Natural killer cell (primary cell): ENCODE measurements at regions not wholly inside any gene's neighbourhood (a gene's known extent, or its start where the extent isn't known, plus 50 kb on each side); places are given as distances from the start of the nearest gene placed in this dataset.
A peak's percentile ranks its signal among the peaks of the same experiment; 100 is the strongest.

ENCODE experiments used
- ATAC-seq, 3 donors: fragments of 150-1000 bp in 2 of 3; fragments of 200-7000 bp in 1 of 3; cut with Tn5 transposase; 1 replicate in 1 of 3; 2 replicates in 2 of 3; pipeline ENCODE4 v1.10.0; 2021; ENCODE audit warnings: mild to moderate bottlenecking in 2 of 3, moderate library complexity in 2 of 3
- DNase-seq, 2 donors: peaks; one replicate each; pipeline versions ENCODE4 v3.0.0 to v3.0.0-alpha.2; 2013 to 2021; ENCODE audit warnings: mixed read lengths in 1 of 2
- H3K27ac ChIP-seq: one replicate; pipeline ENCODE4 v1.5.1; 2013; ENCODE audit warnings: mild to moderate bottlenecking, low read length
- H3K27me3 ChIP-seq: one replicate; pipeline ENCODE4 v1.6.1; 2013; ENCODE audit warnings: low read length; ENCODE audit not compliant: control insufficient read depth, insufficient read depth
- H3K36me3 ChIP-seq: one replicate; pipeline ENCODE4 v1.6.1; 2013; ENCODE audit warnings: low read length; ENCODE audit not compliant: control insufficient read depth, insufficient read depth
- H3K4me1 ChIP-seq: one replicate; pipeline ENCODE4 v1.6.1; 2013; ENCODE audit warnings: low read length; ENCODE audit not compliant: control insufficient read depth, insufficient read depth
- H3K4me3 ChIP-seq: one replicate; pipeline ENCODE4 v1.5.1; 2013; ENCODE audit warnings: low read length
- H3K9me3 ChIP-seq: one replicate; pipeline ENCODE4 v1.6.1; 2013; ENCODE audit warnings: low read length; ENCODE audit not compliant: control insufficient read depth, insufficient read depth
- H3K27ac Mint-ChIP-seq, 2 donors: one replicate each; pipeline ENCODE4 v1.8.0; 2022; ENCODE audit warnings: mild to moderate bottlenecking in 2 of 2, mixed read lengths in 2 of 2, moderate library complexity in 1 of 2
- H3K27me3 Mint-ChIP-seq, 2 donors: one replicate each; pipeline ENCODE4 v1.8.0; 2022; ENCODE audit warnings: low read depth in 2 of 2, mixed read lengths in 2 of 2
- H3K36me3 Mint-ChIP-seq: one replicate; pipeline ENCODE4 v1.8.0; 2022; ENCODE audit warnings: mixed read lengths
- H3K4me1 Mint-ChIP-seq, 2 donors: one replicate each; pipeline ENCODE4 v1.8.0; 2022; ENCODE audit warnings: mixed read lengths in 2 of 2
- H3K4me3 Mint-ChIP-seq: one replicate; pipeline ENCODE4 v1.8.0; 2022; ENCODE audit warnings: mild to moderate bottlenecking, moderate library complexity, mixed read lengths
- H3K9me3 Mint-ChIP-seq, 2 donors: one replicate each; pipeline ENCODE4 v1.8.0; 2022; ENCODE audit warnings: mixed read lengths in 2 of 2
- WGBS: methylation state at CpG from one replicate; pipeline ENCODE4 v1.1.7; 2013; ENCODE audit warnings: missing lambda C conversion rate; ENCODE audit not compliant: insufficient coverage; 5-methylcytosine and 5-hydroxymethylcytosine counted together
- intact Hi-C: fragments of 100-400 bp; cut with micrococcal nuclease; formaldehyde crosslinking; loops from one replicate; pipeline ENCODE4 v1.14.2; 2022
- TF ChIP-seq, protein P1 (sequence below): fragments of 200-600 bp; IDR thresholded peaks from one replicate; pipeline ENCODE4 v1.8.0; 2022; ENCODE audit warnings: antibody characterized with exemption

DNA sequence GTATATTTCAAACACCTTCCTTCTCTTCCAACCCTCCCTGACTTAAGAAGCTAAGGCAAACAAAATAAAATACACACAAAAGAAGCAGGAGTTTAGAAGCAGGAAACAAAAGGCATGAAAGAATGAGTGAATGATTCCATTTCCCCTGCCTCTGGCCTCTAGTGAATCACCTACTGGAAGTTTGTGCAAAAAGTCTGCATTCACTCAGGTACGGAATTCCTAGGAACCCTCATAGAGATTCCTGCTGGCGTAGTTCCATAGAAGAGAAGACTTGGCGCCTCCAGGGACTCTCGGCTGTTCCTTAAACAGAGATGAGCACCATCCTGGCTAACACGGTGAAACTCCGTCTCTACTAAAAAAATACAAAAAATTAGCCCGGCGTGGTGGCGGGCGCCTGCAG lies 125.9 kb upstream of the TBL1X start:
- Histone ChIP-seq H3K27me3 (no peaks in the 10 kb centered on the region), H3K36me3 (no peaks in the 10 kb centered on the region), H3K9me3 (no peaks in the 10 kb centered on the region), H3K27ac (no peak overlapping the region), H3K4me3 (no peak overlapping the region), H3K4me1 (peaks cover 33% of the 10 kb centered on the region)
- Mint-ChIP-seq H3K27me3 (peaks cover 0 to 8% of the 10 kb centered on the region in 2 donors), H3K4me1 (peaks cover 36 to 40% of the 10 kb centered on the region in 2 donors), H3K36me3 (no peaks in the 10 kb centered on the region), H3K4me3 (peak overlapping the region; percentile 17), H3K9me3 (no peaks in the 10 kb centered on the region), H3K27ac (peak overlapping the region in 1 of 2 donors; percentile 33)
- 95% methylated on average over 4 of the region's 10 CpGs for WGBS
- TF ChIP-seq, protein P1, sequence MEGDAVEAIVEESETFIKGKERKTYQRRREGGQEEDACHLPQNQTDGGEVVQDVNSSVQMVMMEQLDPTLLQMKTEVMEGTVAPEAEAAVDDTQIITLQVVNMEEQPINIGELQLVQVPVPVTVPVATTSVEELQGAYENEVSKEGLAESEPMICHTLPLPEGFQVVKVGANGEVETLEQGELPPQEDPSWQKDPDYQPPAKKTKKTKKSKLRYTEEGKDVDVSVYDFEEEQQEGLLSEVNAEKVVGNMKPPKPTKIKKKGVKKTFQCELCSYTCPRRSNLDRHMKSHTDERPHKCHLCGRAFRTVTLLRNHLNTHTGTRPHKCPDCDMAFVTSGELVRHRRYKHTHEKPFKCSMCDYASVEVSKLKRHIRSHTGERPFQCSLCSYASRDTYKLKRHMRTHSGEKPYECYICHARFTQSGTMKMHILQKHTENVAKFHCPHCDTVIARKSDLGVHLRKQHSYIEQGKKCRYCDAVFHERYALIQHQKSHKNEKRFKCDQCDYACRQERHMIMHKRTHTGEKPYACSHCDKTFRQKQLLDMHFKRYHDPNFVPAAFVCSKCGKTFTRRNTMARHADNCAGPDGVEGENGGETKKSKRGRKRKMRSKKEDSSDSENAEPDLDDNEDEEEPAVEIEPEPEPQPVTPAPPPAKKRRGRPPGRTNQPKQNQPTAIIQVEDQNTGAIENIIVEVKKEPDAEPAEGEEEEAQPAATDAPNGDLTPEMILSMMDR, result no peak
- ATAC-seq (no peak), DNase-seq (no peak)
- intact Hi-C loops, result no loop called here

DNA sequence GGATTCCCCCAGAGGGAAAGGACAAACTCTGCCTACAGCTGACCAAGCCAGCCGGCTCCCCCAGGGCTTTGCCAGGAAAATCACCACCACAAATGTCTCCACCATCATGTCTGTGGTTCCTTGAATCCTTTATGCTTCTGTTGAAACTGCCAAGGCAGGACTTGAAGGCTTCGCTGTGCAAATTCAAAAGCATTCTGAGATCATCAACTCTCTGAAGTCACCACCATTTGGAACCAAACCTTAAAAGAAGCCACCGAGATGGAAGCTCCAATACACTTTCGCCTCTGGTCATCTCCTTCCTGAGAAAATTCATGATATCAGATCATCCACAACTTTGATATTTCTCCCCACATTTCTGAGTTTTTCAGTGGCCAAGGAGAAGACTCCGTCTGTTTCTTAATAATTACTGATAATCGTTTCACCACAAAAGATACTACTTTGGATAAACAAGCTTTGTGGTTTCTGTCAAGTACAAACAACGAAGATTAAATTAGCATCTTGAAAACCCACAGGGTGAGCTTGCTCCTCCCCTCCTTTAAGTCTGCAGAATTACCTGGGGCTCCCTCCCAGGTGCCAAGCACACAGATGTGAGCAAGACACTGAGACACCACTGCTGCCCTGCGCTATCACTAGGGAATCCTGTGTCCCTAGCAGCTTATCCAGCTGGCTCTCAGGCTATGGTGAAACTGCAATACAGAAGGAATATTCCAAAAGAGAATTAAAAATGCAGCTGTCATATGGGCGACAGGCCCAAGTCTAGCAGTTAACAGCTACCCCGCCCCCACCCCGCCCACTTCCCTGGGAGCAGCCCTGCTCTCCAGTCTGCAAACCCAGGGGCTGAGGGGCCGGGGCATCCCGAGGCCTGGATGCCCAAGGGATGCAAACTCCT lies 125.0 kb upstream of the TBL1X start:
- intact Hi-C loops, result loop anchor here (5.0 kb wide), 1 partner anchor 302 kb away; no protein-coding TSS in a partner anchor
- H3K4me3 Mint-ChIP-seq, result peak overlapping the region; percentile 66
- ATAC-seq, result no peak
- peak in 1 of 2 donors; percentile 66 for DNase-seq
- Histone ChIP-seq H3K36me3 (no peaks in the 10 kb centered on the region), H3K4me3 (no peak overlapping the region), H3K27me3 (no peaks in the 10 kb centered on the region), H3K27ac (peak overlapping the region; percentile 89), H3K9me3 (no peaks in the 10 kb centered on the region), H3K4me1 (peaks cover 33% of the 10 kb centered on the region)
- 41% methylated on average over 11 of the region's 13 CpGs for WGBS
- H3K4me1 Mint-ChIP-seq, result peaks cover 36 to 40% of the 10 kb centered on the region in 2 donors
- no peaks in the 10 kb centered on the region for H3K9me3 Mint-ChIP-seq
- no peaks in the 10 kb centered on the region for H3K36me3 Mint-ChIP-seq
- H3K27me3 Mint-ChIP-seq, result peaks cover 0 to 8% of the 10 kb centered on the region in 2 donors
- TF ChIP-seq, protein P1, result no peak
- H3K27ac Mint-ChIP-seq, result peak overlapping the region; percentile 98

DNA sequence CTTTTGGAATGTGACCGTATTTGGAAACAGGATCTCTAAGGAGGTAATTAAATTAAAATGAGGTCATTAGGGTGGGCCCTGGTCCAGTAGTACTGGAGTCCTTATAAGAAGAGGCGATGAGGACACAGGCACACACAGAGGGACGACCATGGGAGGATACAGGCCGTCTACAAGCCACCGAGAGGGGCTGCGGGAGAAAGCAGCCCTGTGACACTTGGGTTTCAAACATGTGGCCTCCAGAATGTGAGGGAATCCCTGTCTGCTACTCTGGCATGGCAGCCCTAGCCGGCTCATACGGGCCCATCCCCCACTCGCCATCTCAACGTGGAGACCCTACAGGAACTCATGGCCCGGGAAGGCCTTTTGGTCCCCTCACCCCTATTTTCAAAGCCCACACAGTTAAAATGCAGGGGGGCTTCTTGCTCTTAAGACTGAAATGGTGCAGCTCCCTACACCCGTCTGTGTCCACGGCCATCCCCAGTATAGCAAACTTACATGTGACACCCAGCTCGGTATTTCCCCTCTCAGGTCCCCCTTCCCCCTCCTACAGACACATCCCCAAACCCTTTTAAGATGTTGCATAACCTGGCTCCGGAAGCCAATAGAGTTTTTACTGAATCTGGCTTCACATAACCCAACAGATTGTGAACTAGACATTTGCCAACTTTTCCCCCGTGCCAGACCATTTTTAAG lies 124.1 kb upstream of the TBL1X start:
- TF ChIP-seq, protein P1, result no peak
- H3K36me3 ChIP-seq, result no peaks in the 10 kb centered on the region
- Mint-ChIP-seq H3K27me3 (peaks cover 0 to 2% of the 10 kb centered on the region in 2 donors), H3K36me3 (no peaks in the 10 kb centered on the region), H3K4me3 (peak overlapping the region; percentile 92), H3K9me3 (no peaks in the 10 kb centered on the region), H3K27ac (peak overlapping the region; percentile 98), H3K4me1 (peaks cover 36 to 40% of the 10 kb centered on the region in 2 donors)
- DNase-seq (peak; percentile 19 to 85), ATAC-seq (peak; percentile 77 to 85 (median 82))
- no peaks in the 10 kb centered on the region for H3K27me3 ChIP-seq
- intact Hi-C loops, result loop anchor here (1.0 to 5.0 kb wide), 3 partner anchors 12 to 302 kb away; no protein-coding TSS in a partner anchor
- peaks cover 33% of the 10 kb centered on the region for H3K4me1 ChIP-seq
- H3K4me3 ChIP-seq, result peak overlapping the region; percentile 28
- WGBS, result 21% methylated on average over 14 of the region's 16 CpGs
- no peaks in the 10 kb centered on the region for H3K9me3 ChIP-seq
- peak overlapping the region; percentile 89 for H3K27ac ChIP-seq
